SU-DHL-6 (cell line): ENCODE measurements at regions not wholly inside any gene's neighbourhood (a gene's known extent, or its start where the extent isn't known, plus 50 kb on each side); places are given as distances from the start of the nearest gene placed in this dataset.
"Not testable (repeated sequence)": the region's sequence is repeated elsewhere in the genome, so short reads cannot be mapped to it uniquely, and the experiment has no call there.

Experiments
- CTCF ChIP-seq: fragments of 200-600 bp; sonication (generic); IDR thresholded peaks from one replicate; pipeline ENCODE4 v1.5.1; 2017; ENCODE audit warnings: antibody characterized with exemption, mild to moderate bottlenecking, low read length, moderate library complexity; ENCODE audit not compliant: insufficient read depth, poor library complexity, severe bottlenecking
- EZH2phosphoT487 ChIP-seq: fragments of 200-600 bp; sonication (generic), shearing (Covaris generic); conservative IDR thresholded peaks from 2 replicates; pipeline ENCODE4 v1.6.1; 2018; ENCODE audit warnings: mild to moderate bottlenecking, antibody characterized with exemption, low read length, moderate library complexity, mixed read lengths

DNA sequence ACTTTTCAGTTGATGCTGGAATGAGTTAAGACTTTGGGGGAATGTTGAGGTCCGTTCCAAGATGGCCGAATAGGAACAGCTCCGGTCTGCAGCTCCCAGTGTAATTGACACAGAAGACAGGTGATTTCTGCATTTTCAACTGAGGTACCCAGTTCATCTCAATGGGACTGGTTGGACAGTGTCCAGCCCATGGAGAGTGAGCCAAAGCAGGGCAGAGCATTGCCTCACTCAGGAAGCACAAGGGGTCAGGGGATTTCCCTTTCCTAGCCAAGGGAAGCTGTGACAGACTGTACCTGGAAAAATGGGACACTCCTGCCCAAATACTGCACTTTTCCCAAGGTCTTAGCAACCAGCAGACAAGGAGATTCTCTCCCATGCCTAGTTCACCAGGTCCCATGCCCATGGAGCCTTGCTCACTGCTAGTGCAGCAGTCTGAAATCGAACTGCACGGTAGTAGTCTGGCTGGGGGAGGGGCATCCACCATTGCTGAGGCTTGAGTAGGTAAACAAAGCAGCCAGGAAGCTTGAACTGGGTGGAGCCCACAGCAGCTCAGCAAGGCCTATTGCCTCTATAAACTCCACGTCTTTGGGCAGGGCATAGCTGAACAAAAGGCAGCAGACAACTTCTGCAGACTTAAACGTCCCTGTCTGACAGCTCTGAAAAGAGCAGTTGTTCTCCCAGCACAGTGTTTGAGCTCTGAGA is 231.0 kb downstream of the CHIC2 start:
- not testable (repeated sequence) for TF ChIP-seq CTCF, EZH2phosphoT487
